ENCODE measurements at regions not wholly inside any gene's neighbourhood (a gene's known extent, or its start where the extent isn't known, plus 50 kb on each side); places are given as distances from the start of the nearest gene placed in this dataset.

GRCh38 chr12:34386016-34386415, 363.7 kb downstream of the ALG10 start:
- TF ChIP-seq, protein P1, sequence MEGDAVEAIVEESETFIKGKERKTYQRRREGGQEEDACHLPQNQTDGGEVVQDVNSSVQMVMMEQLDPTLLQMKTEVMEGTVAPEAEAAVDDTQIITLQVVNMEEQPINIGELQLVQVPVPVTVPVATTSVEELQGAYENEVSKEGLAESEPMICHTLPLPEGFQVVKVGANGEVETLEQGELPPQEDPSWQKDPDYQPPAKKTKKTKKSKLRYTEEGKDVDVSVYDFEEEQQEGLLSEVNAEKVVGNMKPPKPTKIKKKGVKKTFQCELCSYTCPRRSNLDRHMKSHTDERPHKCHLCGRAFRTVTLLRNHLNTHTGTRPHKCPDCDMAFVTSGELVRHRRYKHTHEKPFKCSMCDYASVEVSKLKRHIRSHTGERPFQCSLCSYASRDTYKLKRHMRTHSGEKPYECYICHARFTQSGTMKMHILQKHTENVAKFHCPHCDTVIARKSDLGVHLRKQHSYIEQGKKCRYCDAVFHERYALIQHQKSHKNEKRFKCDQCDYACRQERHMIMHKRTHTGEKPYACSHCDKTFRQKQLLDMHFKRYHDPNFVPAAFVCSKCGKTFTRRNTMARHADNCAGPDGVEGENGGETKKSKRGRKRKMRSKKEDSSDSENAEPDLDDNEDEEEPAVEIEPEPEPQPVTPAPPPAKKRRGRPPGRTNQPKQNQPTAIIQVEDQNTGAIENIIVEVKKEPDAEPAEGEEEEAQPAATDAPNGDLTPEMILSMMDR (IDR thresholded peaks at IDR 0.05; ENCODE audit: low read depth, low read length) = no peak
- TF ChIP-seq, protein P2, sequence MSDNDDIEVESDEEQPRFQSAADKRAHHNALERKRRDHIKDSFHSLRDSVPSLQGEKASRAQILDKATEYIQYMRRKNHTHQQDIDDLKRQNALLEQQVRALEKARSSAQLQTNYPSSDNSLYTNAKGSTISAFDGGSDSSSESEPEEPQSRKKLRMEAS (IDR thresholded peaks at IDR 0.05; ENCODE audit: low read depth, low read length) = no peak
- no peak for TF ChIP-seq POLR2A (IDR thresholded peaks at IDR 0.05; ENCODE audit: extremely low read depth, insufficient read length)
